Stimulated activated CD8-positive, alpha-beta memory T cell treated with anti-CD3 and anti-CD28 coated beads, Interleukin-4, amount 100 ng/mL, for 48 hours (primary cell): ENCODE measurements at regions not wholly inside any gene's neighbourhood (a gene's known extent, or its start where the extent isn't known, plus 50 kb on each side); places are given as distances from the start of the nearest gene placed in this dataset.

Experiments
- DNase-seq: peaks from one replicate; pipeline ENCODE4 v3.0.0-alpha.2; 2020

- DNase-seq = no peak
Observed at GRCh38 chr5:173835131-173835530, 53.0 kb upstream of the CPEB4 start.

DNA sequence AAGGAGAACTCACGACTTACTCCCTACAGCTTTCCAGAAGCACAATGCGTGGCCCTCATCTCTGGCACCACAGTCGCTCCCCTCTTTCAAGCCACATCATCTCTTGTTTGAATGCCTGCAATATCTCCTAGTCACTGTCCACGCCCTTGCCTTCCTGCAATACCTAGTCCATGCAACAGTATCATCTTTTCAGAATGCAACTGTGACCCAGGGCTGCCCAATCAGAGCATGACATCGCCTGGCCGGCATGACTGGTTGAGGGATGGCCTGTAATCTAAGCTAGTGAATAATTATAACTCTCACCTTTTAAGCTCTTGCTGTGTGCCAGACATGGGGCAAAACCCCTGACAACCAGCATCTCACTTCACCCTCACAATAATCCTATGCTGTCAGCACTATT lies 52.5 kb upstream of the CPEB4 start:
- DNase-seq = no peak

DNA sequence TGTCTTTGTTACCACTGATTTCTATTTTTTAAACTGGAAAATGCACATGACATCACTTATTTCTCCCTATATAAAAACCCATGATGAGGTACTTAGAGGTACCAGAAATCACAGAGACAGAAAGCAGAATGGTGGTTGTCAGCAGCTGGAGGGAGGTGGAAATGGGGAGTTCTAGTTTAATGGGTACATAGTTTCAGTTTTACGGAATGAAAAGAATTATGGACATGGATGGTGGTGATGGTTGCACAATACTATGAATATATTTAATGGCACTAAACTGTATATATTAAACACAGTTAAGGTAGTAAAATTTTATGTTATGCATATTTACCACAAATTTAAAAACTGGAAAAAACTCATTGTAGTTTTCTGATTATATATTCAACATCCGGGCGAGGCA lies 50.5 kb upstream of the CPEB4 start:
- no peak for DNase-seq
